Activated CD4-positive, CD25-positive, alpha-beta regulatory T cell (primary cell): ENCODE measurements at regions not wholly inside any gene's neighbourhood (a gene's known extent, or its start where the extent isn't known, plus 50 kb on each side); places are given as distances from the start of the nearest gene placed in this dataset.

Source experiments
- DNase-seq, 4 experiments: peaks; one replicate each; lab custom pipeline; 2025; lab: John Stamatoyannopoulos, UW

DNA sequence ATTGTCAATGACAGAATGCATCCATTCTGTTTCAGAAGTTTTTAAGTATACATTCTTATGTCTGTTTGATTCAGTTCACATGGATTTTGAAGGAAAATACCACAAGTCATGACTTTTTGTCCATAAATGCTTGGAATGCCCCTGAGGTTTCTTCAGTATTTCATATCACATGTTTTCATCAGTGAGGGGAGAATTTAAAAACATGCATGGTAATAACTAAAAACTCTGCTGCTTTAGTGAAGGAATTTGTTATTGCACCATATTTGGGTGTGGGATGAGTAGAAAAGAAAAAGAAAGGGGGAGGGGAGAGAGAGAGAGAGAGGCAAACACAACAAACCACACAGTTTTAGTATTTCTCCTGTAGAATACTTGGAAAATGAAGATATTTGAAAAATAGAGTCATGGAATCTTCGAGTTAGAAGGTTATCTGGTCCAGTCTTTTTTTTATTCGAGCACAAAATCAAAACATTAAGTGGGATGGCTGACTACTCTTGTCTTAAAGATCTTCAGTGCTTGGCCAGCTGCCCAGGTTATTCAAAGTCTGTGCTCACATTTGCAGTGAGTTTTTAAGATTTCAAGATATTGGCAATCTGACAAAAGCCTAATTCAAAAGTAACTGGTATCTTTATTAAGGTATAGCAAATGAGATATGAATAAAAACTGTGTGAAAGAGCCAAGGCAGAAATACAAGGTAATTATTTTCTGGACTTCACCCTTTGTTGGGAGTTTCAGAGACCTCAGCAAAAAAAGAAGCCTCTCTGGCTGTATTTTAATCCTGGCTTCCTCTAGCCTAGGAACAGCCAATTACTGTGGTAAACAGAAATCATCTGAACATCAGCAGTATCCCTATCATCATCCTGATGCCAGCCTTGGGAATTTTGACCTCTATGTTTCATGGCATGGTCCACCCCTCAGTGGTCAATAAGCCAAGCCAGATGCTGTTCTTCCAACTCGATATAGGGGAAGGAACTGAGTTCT lies 687.9 kb upstream of the CITED2 start:
- no peak for DNase-seq

DNA sequence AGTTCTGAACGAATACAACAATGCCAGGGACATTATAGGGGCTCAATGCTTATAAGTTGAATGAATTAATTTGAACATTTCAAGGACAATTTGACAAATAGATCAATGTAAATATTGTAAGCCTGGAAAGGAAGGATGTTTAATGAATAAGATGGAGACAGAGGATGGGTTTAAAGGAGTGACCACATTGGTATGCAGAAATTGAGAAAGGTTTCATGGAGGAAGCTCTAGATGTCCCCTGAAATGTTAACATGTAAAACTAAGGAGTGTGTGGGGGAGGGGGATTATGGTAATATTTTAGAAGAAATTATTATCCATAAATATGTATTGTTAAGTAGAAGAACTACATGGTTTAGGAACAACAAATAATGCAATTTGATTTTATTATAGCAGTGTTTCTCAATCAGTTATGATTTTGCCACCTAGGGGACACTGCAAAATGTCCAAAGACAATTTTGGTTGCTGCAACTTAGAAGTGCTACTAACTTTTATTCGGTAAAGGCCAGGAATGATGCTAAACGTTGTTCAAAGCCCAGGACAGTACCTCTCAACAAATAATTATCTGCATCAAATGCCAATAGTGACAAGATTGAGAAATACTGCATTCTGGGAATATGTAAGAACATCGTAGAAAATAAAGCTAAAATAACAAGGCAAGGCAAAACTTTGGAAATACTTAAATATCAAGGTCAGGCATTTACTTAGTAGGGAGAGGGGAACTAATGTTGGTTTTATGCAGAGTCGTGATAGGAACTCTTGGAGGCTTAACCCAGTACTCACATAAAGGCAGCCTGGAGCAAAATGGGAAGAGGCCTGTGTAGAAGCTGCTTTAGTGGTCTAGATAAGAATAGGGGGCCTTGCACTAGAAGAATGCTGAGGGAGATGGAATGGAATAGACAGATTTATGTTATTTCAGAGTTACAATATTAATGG lies 686.9 kb upstream of the CITED2 start:
- no peak for DNase-seq

DNA sequence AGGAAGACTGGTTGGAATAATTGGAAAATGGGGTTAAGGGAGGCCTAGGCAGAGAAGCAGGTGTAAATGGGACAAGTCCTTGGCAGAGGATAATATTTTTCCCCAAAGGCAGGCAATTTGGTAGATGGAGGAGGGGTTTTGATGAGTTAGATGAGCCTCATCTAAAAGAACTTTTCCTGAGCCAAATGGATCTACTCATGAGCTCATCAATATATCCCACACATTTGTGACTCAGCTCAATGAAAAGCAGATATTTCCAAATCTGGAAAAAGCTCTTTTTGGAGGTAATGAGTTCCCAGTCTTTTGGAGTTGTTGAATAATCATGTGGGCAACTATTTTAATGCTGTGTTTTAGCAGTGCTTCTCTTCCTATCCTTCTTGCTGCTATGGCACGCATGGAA lies 685.5 kb upstream of the CITED2 start:
- no peak for DNase-seq

DNA sequence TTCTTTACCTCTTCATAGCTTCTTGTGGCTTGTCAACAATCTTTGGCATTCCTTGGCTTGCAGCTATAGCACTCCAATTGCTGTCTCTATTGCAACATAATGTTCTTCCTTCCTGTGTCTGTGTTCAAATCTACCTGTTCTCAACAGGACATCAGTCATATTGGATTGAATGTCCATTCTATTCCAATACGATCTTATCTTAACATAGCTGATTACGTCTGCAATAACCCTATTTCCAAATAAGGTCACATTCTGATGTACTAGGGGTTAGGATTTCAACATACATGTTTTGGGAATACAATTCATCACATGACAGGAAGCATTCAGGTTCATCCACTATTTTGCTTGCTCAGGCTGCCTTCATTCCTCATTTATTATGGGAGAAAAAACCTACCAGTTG lies 684.4 kb upstream of the CITED2 start:
- no peak for DNase-seq

DNA sequence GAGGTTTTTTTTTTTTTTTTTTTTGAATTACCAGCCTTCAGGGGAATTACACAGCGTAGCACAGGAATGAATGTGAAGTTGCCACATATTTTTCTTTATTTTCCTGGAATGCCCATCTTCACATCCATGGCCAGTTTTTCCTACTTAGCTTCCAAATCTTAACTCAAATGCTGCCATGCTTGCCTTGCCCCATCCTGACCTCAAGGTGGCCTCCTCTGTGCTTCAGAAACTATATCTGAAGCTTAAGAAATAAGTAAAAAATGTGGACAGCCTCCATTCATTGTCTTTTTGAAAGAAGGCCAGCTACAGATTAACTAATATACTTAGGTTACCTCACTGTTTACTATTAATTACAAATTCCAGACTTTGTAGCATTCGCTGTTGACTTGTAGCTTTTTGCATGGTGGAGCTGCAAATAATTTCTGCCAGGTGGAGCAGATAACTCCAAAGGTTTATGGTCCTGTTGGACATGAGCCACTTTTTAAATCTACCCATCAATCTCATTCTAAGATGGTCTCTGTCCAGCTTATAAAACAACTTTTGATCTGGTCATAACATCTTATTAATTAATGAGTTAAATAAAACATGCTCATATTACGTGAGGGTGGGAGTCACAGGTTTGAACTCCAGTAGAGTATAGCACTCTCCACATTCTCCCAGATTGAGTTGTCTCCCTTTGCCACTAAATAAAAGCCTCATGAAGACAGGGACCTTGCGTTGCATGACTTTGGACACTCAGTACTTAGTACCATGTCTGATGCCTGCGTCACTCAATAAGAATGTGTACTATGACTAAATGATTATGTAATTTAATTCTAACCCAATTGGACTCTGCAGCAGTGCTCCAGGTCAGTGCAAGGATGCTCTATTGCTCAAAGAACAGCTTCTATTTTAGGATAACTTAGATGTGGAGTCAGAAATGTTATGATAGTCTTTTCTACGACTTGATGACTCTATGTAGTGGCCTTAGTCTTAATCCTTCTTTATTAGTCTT lies 678.6 kb upstream of the CITED2 start:
- no peak for DNase-seq

DNA sequence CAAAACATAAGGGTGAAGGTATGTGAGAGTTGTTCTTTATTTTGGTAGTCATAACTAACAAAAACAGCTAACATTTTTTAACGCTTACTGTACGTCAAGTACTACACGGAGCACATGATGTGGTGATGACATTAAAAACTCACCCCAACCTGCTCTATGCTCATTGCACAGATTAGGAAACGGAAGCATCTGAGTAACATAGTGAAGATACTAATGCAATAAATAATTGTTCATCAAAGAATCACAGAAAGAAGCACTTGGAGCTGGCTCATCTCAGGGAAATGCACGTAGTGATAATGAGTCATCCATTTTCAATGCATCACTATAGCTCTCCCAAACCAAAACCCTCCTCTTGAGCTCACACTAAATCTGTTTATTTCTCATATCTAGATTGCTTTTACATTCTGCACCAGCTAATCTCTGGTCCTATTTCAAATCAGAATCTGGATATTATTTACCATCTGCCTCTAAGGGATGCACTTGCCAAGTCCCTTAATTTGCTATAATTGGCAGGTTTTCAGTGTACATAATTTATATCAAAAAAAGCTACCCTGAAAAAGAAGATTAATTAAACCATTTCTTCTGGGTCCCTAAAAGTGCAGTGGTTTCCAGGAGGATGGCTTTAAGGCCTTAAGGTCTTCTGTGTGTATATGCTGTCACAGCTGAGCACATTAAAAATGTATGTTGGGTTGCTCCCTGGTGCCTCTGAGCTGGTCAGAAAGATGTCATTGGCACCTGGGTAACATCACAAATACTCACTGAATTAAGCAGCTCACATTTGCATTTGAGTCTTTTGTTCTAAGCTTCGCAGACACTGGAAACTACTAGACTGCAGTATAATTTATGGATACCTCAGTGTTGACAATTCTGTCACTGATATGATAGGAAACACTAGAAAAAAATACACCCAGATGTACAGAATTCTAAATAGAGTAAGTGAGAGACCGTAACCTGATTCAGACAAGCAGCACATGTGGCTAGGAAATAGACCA lies 677.4 kb upstream of the CITED2 start:
- DNase-seq = no peak

DNA sequence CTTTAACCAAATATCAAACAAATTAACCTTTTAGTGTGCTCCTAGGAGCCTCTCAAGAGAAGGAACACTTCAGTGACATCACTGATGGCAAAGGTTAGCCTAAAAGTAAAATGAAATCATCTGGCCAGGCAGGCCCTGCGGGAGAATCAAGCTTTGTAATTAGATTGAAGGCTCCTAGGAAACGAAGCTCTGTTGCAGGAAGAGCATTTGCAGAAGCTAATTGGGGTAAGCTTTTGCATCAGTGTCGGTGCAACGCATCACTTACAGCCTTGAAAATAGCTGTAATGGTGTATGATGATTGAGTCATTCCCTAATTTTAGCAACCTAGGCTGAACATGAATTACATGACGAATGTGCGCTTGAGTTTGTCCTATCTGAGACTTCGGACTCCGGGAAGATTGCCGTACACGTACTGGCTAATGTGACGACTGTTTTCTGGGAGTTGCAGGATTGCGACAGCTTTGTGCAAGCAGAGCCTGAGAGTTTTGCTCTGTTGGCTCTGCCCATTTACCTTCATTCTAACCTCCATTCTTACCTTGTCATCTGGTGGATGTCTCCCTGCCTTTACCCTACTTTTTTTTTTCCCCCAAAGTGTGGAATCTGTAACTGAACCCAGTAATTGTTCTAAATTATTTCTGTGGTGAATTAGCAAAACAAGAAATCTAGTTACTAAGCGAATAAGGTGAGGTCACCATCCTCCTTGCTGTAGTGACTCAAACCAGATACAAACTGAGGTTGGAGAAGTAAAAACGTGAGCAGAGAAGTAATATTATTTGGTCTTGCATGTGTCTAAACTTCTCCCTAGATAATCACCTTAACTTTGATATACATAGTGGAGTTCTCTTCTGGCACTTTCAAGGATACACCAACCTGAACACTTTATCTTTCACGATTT lies 675.9 kb upstream of the CITED2 start:
- no peak for DNase-seq

DNA sequence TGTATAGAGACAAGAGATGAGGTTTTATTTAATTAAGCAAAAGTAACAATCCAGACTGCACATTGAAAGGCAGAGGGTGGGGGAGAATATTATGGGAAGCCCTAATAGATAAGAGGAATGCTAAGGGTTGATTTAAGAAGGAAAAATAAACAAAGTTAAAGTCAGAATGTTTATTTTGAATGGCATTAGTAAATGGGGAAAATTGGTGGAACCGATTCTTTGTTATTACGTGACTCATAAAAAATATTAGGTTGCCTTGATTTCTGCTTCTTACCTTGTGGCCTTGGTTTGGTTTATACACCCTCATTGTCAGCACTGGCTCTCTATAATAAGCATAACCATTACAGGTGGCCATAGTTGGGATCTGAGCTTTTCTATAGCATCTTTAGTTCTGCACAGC lies 674.8 kb upstream of the CITED2 start:
- DNase-seq = no peak

DNA sequence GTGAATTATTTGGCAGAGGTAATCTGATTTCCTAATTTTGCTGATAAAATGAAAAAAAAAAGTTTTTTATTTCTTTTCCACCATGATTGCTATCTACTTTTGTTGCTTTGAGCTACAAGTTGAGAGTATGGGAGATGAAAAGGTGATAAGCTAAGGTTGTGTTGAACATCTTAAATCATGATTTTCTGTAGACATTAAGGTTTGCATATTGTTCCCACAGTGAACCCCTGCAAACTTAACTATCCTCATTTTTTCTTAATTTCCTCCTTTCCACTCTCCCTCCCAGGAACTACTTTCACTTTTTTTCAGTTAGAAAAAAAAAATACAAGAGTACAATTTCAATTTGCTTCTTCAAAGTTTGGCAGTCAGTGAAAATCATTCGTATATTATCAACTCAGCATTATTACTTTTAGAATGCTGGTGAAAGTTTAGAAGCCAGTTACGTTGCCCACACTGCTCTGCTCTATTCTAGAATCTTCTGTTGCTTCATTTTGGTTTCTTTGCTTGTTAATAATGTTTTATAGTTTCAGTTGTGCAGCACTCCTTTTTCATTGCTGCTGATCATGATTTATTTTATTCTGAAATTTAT lies 673.8 kb upstream of the CITED2 start:
- no peak for DNase-seq

DNA sequence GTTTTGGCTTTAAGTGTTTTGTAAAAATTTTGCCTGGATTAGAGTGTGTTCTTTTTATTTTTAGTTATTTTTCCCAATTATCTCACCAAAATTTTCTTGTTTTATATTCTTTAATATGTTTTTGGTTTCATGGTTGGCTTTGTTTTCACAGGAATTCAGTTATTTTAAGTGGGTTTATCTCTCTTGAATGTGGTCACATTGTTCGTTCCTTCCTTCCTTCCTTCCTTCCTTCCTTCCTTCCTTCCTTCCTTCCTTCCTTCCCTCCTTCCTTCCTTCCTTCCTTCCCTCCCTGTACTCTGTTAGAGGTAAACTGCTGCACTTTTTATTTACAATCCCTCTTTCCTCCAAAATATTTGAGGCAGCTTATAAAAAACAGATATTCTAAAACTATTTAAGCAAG lies 672.9 kb upstream of the CITED2 start:
- no peak for DNase-seq

DNA sequence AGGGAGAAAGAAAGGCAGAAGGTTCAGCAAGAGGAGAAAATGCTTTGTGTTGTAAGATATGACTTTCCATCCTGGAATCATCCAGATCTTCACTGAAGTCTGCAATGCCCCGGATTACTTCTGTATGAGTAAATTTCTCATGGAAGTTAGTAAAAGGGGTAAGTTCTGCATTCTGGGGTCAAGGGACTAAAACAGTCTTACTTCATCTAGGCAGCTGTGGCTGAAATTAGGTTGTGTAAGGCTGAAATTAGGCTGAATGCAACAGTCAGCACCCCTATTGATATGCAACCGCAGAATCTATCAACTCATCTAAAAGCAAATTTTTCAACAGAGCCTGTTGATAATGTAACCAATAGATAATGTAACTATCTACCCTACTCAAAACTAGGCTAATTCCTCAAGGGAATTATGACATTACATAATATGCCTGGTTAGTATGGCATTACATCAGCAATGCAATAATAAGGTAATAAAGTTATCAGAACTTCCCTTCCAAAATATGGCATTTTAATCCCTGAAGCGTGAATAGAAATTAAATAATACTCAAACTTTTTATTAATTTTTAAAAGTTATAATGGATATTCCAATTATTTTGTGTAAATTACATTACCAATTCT lies 671.7 kb upstream of the CITED2 start:
- no peak for DNase-seq

DNA sequence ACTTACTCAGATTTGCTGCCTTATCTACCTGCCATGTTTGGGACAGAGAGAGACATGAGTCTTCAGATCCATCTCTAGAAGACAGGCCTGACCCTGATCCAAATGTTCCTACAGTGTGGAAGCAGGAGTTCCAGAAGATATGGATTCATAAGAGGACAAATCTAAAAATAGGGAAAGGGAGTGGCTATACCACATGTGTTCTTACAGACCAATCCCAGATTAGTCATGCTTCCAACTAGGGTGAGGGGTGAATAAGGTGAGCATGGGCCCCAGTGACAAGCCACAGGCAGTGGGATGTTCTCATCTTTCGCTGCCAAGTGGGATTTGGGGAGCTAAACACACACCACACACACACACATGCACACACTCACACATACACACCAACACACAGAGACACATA lies 670.7 kb upstream of the CITED2 start:
- no peak for DNase-seq

DNA sequence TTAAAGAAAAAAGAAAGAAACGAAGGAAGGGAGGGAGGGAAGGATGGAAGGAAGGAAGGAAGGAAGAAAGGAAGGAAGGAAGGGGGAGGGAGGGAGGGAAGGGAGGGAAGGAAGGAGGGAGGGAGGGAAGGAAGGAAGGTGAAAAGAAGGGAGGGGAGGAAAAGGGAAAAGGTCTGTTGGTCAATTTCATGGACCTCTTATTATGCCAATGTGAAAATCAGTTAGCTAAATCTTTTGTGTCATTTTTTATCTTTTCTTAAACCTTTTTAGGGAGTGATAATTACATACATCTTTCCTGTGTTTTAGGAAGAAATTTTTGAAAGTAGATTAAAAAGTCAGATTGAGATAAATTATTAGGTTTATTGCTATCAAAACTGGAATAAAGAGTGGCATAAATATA lies 670.2 kb upstream of the CITED2 start:
- DNase-seq = no peak

DNA sequence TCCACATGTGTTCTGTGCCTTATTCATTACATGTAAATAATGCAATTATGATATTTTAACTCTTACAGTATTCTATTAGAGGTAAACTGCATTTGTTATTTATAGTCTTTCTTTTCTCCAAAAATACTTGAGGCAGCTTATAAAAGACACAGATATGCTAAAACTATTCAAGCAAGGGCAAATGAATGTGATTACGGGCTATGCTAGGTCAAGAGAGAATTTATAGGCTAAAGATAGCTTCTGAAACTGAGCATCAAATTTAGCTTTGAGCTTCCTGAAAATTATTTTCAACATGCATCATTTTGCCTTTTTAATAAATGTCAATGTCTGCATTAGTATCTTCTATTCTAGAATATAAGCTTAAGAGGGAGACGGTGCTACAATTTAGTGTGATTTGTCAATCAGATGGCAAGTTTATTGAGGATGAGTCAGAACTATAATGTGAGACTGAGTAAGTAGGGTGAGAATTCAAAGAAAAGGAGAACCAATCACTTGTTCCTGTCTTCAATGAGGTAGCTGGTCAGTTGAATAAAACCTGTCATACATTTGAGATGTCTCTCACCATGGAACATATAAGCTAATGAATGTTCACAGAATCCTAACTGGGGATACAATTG lies 669.4 kb upstream of the CITED2 start:
- DNase-seq = no peak

DNA sequence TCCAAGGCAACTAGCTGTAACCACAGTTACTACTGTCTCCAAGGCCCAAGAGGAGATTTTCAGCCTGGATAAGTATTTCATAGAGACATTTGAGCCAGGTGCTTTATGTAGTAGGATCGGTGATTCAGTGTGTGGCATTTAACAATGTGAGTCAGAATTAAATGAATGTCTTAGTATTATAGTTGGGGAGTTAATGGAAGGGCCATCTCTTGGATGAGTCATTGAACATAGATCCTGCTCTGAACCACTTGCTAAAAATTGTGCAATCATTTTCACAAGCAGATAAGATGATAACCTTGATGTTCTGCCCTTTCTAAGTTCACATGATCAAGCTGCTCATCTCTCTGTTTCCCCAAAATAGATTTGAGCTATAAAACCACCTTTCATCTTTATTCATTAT lies 668.9 kb upstream of the CITED2 start:
- no peak for DNase-seq

DNA sequence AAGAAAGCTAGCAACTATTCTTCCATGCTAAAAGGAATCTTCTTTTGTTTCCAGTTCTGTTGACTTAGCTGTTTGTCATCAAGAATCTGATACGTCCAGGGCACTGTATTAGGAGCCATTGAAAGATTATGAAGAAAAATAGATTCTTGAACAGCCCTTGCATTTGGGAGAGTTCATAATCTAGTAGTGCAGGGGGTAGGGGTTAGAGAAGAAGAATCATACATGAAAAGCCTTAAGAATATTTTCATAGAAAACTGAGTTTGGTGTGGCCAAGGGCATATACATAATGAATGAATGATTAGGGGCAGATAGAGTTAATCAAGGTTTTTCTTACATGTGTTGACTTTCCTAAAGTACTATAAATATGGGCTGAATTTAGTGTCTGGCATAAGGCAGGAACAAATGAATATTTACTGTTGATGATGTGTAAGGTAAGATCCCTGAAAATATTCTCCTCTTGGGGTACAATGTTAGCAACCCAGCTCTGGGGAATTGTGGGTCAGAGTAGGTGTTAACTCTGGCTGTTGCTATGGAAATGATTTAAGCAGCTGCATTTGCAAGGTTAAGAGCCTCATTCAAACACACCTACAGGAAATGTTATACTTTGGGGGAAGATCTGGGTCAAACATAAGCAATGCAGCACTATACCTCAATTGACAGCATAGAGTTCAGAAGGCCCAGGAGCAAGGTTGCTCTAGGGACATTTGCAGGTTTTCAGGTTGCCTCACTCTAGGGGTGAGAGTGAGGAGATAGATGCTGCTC lies 667.3 kb upstream of the CITED2 start:
- DNase-seq = no peak

DNA sequence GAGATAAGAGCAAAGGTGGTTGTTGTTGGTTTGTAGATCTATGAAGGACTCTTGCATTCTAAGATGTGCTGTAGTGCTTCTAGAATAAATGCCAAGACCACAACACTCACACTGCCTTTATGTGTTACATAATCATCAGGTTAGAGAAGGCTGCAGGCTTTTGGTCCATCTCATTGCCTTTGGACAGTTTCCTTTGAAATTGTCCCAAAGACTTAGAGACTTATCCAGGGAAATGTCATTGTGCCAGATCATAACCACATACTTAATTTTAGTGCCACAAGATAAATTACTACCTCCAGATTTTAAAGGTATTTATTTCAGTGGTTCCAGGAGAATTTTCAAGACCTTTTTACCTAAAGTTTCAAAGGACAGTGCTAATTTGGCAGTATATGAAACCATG lies 666.6 kb upstream of the CITED2 start:
- no peak for DNase-seq
